PC-3 (cell line): ENCODE measurements at regions not wholly inside any gene's neighbourhood (a gene's known extent, or its start where the extent isn't known, plus 50 kb on each side); places are given as distances from the start of the nearest gene placed in this dataset.

ENCODE experiments used
- ATAC-seq: fragments of 200-7000 bp; cut with Tn5 transposase; 2 replicates; pipeline ENCODE4 v1.9.1; 2020; ENCODE audit warnings: mild to moderate bottlenecking, moderate library complexity
- BruUV-seq: library from RNA; stranded (reverse); fragments of 400-500 nt; replicated peaks from 2 replicates; lab custom pipeline; 2021; lab: Mats Ljungman, UMichigan
- CTCF ChIA-PET: fragments of 300-600 bp; sonication (Branson Sonifier 250); formaldehyde crosslinking; loops from one replicate; lab custom pipeline; 2022; ENCODE audit warnings: antibody characterized with exemption; lab: Charles Lee
- POLR2A ChIA-PET: fragments of 300-600 bp; sonication (Branson Sonifier 250); formaldehyde crosslinking; loops from one replicate; lab custom pipeline; 2022; ENCODE audit warnings: antibody characterized with exemption; ENCODE audit not compliant: unreplicated experiment; lab: Charles Lee
- DNase-seq: peaks from one replicate; pipeline ENCODE4 v3.0.0-alpha.2; 2015
- H2AFZ ChIP-seq: fragments of 300-600 bp; sonication (generic); 2 replicates; pipeline ENCODE4 v1.6.0; 2016; ENCODE audit warnings: antibody characterized with exemption, low read length
- H3F3A ChIP-seq: fragments of 300-600 bp; sonication (generic); one replicate; pipeline ENCODE4 v1.6.0; 2017; ENCODE audit warnings: antibody characterized with exemption, low read length, control low read depth, mild to moderate bottlenecking; ENCODE audit not compliant: unreplicated experiment
- H3K27ac ChIP-seq: fragments of 300-600 bp; sonication (generic); 2 replicates; pipeline ENCODE4 v1.5.1; 2016; ENCODE audit warnings: mild to moderate bottlenecking, low read length
- H3K27me3 ChIP-seq: fragments of 300-600 bp; sonication (generic); 2 replicates; pipeline ENCODE4 v1.6.1; 2016; ENCODE audit warnings: low read length, mixed read lengths
- H3K36me3 ChIP-seq: fragments of 300-600 bp; sonication (generic); 2 replicates; pipeline ENCODE4 v1.6.1; 2016; ENCODE audit warnings: low read depth, mixed run types, low read length, mixed read lengths
- H3K4me1 ChIP-seq: fragments of 300-600 bp; sonication (generic); 2 replicates; pipeline ENCODE4 v1.5.1; 2016; ENCODE audit warnings: low read length; ENCODE audit not compliant: insufficient read depth
- H3K4me2 ChIP-seq: fragments of 300-600 bp; sonication (generic); 2 replicates; pipeline ENCODE4 v1.6.0; 2016; ENCODE audit warnings: low read length
- H3K4me3 ChIP-seq: fragments of 300-600 bp; sonication (generic); 2 replicates; pipeline ENCODE4 v1.5.1; 2016; ENCODE audit warnings: mild to moderate bottlenecking, low read length, mixed read lengths
- H3K79me2 ChIP-seq: fragments of 300-600 bp; sonication (generic); 2 replicates; pipeline ENCODE4 v1.6.1; 2017; ENCODE audit warnings: low read length, mixed read lengths
- H3K9ac ChIP-seq: fragments of 300-600 bp; sonication (generic); 2 replicates; pipeline ENCODE4 v1.6.0; 2016; ENCODE audit warnings: mild to moderate bottlenecking, low read length
- H3K9me2 ChIP-seq: fragments of 300-600 bp; sonication (generic); replicated peaks from 2 replicates; pipeline ENCODE4 v1.6.1; 2016; ENCODE audit warnings: mixed run types, low read length, mixed read lengths
- H3K9me3 ChIP-seq: fragments of 300-600 bp; sonication (generic); 2 replicates; pipeline ENCODE4 v1.6.1; 2016; ENCODE audit warnings: low read length, mixed read lengths
- H4K20me1 ChIP-seq: fragments of 300-600 bp; sonication (generic); 2 replicates; pipeline ENCODE4 v1.6.1; 2016; ENCODE audit warnings: low read length, mixed read lengths
- CTCF ChIP-seq: fragments of 300-600 bp; sonication (generic); conservative IDR thresholded peaks from 2 replicates; pipeline ENCODE4 v1.5.1; 2017; ENCODE audit warnings: antibody characterized with exemption, low read depth, mild to moderate bottlenecking, low read length
- EZH2 ChIP-seq: fragments of 300-600 bp; sonication (generic); IDR thresholded peaks from one replicate; pipeline ENCODE4 v1.6.1; 2017; ENCODE audit warnings: antibody characterized with exemption, mild to moderate bottlenecking, low read length; ENCODE audit not compliant: unreplicated experiment
- EZH2phosphoT487 ChIP-seq: fragments of 300-600 bp; sonication (generic); IDR thresholded peaks from 2 replicates; pipeline ENCODE4 v1.6.1; 2018; ENCODE audit warnings: mild to moderate bottlenecking, antibody characterized with exemption, low read length, borderline replicate concordance
- intact Hi-C: fragments of 100-400 bp; cut with micrococcal nuclease; formaldehyde crosslinking; loops from 2 replicates; pipeline ENCODE4 v1.9.0; 2023

- ChIA-PET CTCF (no interaction called here), POLR2A (no interaction called here)
- H3K36me3 ChIP-seq = no peaks in the 10 kb centered on the region
- H3K27me3 ChIP-seq = no peaks in the 10 kb centered on the region
- DNase-seq (no peak), ATAC-seq (no peak; the same call in 1 of the 2 replicates)
- H3K79me2 ChIP-seq = no peaks in the 10 kb centered on the region
- H2AFZ ChIP-seq = no peak overlapping the region
- H3K9me3 ChIP-seq = no peaks in the 10 kb centered on the region
- TF ChIP-seq CTCF (no peak), EZH2 (no peak), EZH2phosphoT487 (no peak)
- no peak overlapping the region for H3K4me3 ChIP-seq
- peaks cover 37% of the 10 kb centered on the region for H3K4me1 ChIP-seq
- no peak overlapping the region for H3K27ac ChIP-seq
- BruUV-seq = no TSS peak
- intact Hi-C loops = no loop called here
- H3K9me2 ChIP-seq = no peaks in the 10 kb centered on the region
- H3F3A ChIP-seq = no peaks in the 10 kb centered on the region
- H3K9ac ChIP-seq = no peak overlapping the region
- 0 out of 2 replicates have a peak overlapping the region, but pooled peaks have one; percentile 6 for H3K4me2 ChIP-seq
- H4K20me1 ChIP-seq = no peaks in the 10 kb centered on the region
These were observed 84.0 kb downstream of the ARL4A start for GRCh38 chr7:12771378-12771877.

- TF ChIP-seq EZH2phosphoT487 (no peak), CTCF (no peak), EZH2 (no peak)
- Histone ChIP-seq H3K36me3 (no peaks in the 10 kb centered on the region), H3K4me3 (no peak overlapping the region), H3K79me2 (no peaks in the 10 kb centered on the region), H3K9me3 (no peaks in the 10 kb centered on the region), H3K4me2 (no peak overlapping the region), H4K20me1 (no peaks in the 10 kb centered on the region), H3K9me2 (no peaks in the 10 kb centered on the region), H3K27ac (no peak overlapping the region), H3K27me3 (no peaks in the 10 kb centered on the region), H2AFZ (no peak overlapping the region), H3F3A (no peaks in the 10 kb centered on the region), H3K4me1 (peaks cover 37% of the 10 kb centered on the region), H3K9ac (no peak overlapping the region)
- DNase-seq (no peak), ATAC-seq (no peak)
- BruUV-seq = no TSS peak
- CTCF ChIA-PET = no interaction called here
- intact Hi-C loops = no loop called here
- POLR2A ChIA-PET = no interaction called here
These were observed 85.3 kb downstream of the ARL4A start for GRCh38 chr7:12772768-12773167.

- ATAC-seq = no peak
- no peaks in the 10 kb centered on the region for H3K4me1 ChIP-seq
- ChIA-PET POLR2A (no interaction called here), CTCF (no interaction called here)
- no peaks in the 10 kb centered on the region for H3K36me3 ChIP-seq
- H3K27ac ChIP-seq = no peak overlapping the region
- H3K4me2 ChIP-seq = no peak overlapping the region
- no peaks in the 10 kb centered on the region for H3K9me3 ChIP-seq
- no TSS peak for BruUV-seq
- no peak for DNase-seq
- H3K27me3 ChIP-seq = no peaks in the 10 kb centered on the region
- no peak overlapping the region for H3K9ac ChIP-seq
- no peak overlapping the region for H2AFZ ChIP-seq
- H3K4me3 ChIP-seq = no peak overlapping the region
- no peaks in the 10 kb centered on the region for H4K20me1 ChIP-seq
- no peaks in the 10 kb centered on the region for H3K9me2 ChIP-seq
- H3K79me2 ChIP-seq = no peaks in the 10 kb centered on the region
- no peaks in the 10 kb centered on the region for H3F3A ChIP-seq
- no peak for TF ChIP-seq EZH2phosphoT487
- TF ChIP-seq CTCF = no peak
- TF ChIP-seq EZH2 = no peak
- intact Hi-C loops = no loop called here
These were observed 89.8 kb downstream of the ARL4A start for GRCh38 chr7:12777257-12777656.
